ENCODE measurements at regions not wholly inside any gene's neighbourhood (a gene's known extent, or its start where the extent isn't known, plus 50 kb on each side); places are given as distances from the start of the nearest gene placed in this dataset.

- TF ChIP-seq POLR2A (IDR thresholded peaks at IDR 0.05; ENCODE audit: low read depth, low read length): no peak
- TF ChIP-seq CTCF (conservative IDR thresholded peaks at IDR 0.05; ENCODE audit: low read depth, low read length): no peak
Measured at GRCh38 chr1:239858057-239858456, 233.6 kb upstream of the FMN2 start.

Data from IMR-90 (cell line).